AG04450 (cell line): ENCODE measurements at regions not wholly inside any gene's neighbourhood (a gene's known extent, or its start where the extent isn't known, plus 50 kb on each side); places are given as distances from the start of the nearest gene placed in this dataset.

ENCODE experiments used
- CTCF ChIA-PET: fragments of 300-600, 350-600 bp; formaldehyde crosslinking; extraction: SDS; loops from one replicate; lab custom pipeline; 2022; ENCODE audit warnings: antibody characterized with exemption, inconsistent platforms; lab: Charles Lee
- POLR2A ChIA-PET: fragments of 350-600 bp; formaldehyde crosslinking; extraction: SDS; loops from one replicate; lab custom pipeline; 2021; ENCODE audit warnings: antibody characterized with exemption, inconsistent platforms; lab: Yijun Ruan, JAX
- DNase-seq: peaks from one replicate; pipeline ENCODE4 v3.0.0-alpha.2; 2011; ENCODE audit warnings: low read depth, low spot score
- H3K27ac ChIP-seq: one replicate; pipeline ENCODE4 v1.5.1; 2012; ENCODE audit warnings: low read depth, low read length, control low read depth
- H3K27me3 ChIP-seq: one replicate; pipeline ENCODE4 v1.6.0; 2012; ENCODE audit warnings: low read length; ENCODE audit not compliant: control insufficient read depth, insufficient read depth
- H3K4me3 ChIP-seq: 2 replicates; pipeline ENCODE4 v1.5.1; 2011; ENCODE audit warnings: mild to moderate bottlenecking, low read depth, low read length, control low read depth
- H3K9me3 ChIP-seq: 2 replicates; pipeline ENCODE4 v1.5.1; 2012; ENCODE audit warnings: low read length; ENCODE audit not compliant: control insufficient read depth, insufficient read depth
- CTCF ChIP-seq: IDR thresholded peaks from 2 replicates; pipeline ENCODE4 v1.5.1; 2011; ENCODE audit warnings: low read depth, low read length, control low read depth, inconsistent platforms

DNA sequence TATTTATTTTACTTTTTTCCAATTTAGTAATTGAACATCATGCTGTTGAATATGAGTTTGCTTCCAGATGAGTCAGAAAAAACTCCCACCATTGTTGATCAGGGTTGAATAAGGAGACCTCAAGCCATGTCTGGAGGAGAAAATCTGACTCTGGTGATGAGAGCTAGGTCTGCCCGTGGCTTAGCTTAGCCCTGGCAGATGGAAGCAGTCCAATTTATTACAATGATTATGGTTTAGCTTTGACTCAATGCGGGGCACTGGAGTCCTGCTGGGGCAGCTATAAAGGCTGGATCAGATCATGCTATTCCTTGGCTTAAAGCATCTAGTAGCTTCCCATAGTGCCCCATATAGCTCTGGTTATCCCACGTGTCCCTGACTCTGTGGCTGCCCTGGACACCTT, 506.5 kb downstream of the MN1 start:
- Histone ChIP-seq H3K4me3 (no peak overlapping the region), H3K27me3 (peaks cover 32% of the 10 kb centered on the region), H3K27ac (no peak overlapping the region), H3K9me3 (no peaks in the 10 kb centered on the region)
- ChIA-PET POLR2A (no interaction called here), CTCF (no interaction called here)
- no peak for TF ChIP-seq CTCF
- DNase-seq = no peak

- no peak overlapping the region for H3K4me3 ChIP-seq
- no peak overlapping the region for H3K27ac ChIP-seq
- H3K27me3 ChIP-seq = peaks cover 29% of the 10 kb centered on the region
- POLR2A ChIA-PET = no interaction called here
- no peak for TF ChIP-seq CTCF
- DNase-seq = no peak
- no peaks in the 10 kb centered on the region for H3K9me3 ChIP-seq
- CTCF ChIA-PET = no interaction called here
These were observed 506.0 kb downstream of the MN1 start for GRCh38 chr22:27295605-27296004.

DNA sequence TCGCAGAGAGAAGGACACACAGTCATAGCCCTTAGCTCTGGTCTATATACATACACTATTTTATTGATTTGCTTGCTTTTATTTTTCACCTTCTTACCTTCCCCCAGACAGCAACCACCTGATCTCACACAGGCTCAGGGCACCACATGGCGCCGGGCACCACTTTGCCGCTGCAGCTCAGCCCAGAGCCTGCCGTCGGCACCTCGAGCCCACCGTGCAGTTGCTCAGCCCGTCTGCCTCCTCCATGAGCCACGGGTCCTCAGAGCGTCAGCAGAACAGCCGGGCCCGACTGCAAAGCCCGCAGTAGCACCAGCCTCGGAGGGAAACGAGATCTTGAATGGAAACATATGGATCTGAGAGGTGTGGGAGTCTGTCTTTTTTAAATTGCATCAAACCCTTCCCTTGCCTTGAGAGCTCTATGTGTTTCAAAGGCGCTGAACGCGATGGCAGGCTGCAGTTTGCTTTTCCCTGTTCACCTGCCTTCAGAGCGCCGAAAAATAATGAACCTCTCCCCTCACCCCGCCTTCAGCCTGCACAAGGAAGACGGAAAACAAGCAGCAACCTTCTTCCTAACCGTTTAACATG, 505.4 kb downstream of the MN1 start:
- H3K9me3 ChIP-seq = no peaks in the 10 kb centered on the region
- H3K4me3 ChIP-seq = no peak overlapping the region
- TF ChIP-seq CTCF = no peak
- no peak overlapping the region for H3K27ac ChIP-seq
- peaks cover 26% of the 10 kb centered on the region for H3K27me3 ChIP-seq
- DNase-seq = no peak
- ChIA-PET CTCF (no interaction called here), POLR2A (no interaction called here)

- no peak for DNase-seq
- POLR2A ChIA-PET = no interaction called here
- no peak overlapping the region for H3K27ac ChIP-seq
- H3K4me3 ChIP-seq = no peak overlapping the region
- no peaks in the 10 kb centered on the region for H3K9me3 ChIP-seq
- H3K27me3 ChIP-seq = peaks cover 27% of the 10 kb centered on the region
- no peak for TF ChIP-seq CTCF
- CTCF ChIA-PET = no interaction called here
These were observed 504.4 kb downstream of the MN1 start for GRCh38 chr22:27297125-27297524.

GRCh38 chr22:27298332-27298731, 503.2 kb downstream of the MN1 start:
- TF ChIP-seq CTCF = no peak
- DNase-seq = no peak
- POLR2A ChIA-PET = interaction anchor here (0.6 kb wide), 1 partner anchor 340 kb away, joined by 8 read pairs; no protein-coding TSS in a partner anchor
- H3K27ac ChIP-seq = no peak overlapping the region
- H3K27me3 ChIP-seq = peaks cover 22% of the 10 kb centered on the region
- H3K4me3 ChIP-seq = no peak overlapping the region
- CTCF ChIA-PET = no interaction called here
- no peaks in the 10 kb centered on the region for H3K9me3 ChIP-seq
